ENCODE measurements at regions not wholly inside any gene's neighbourhood (a gene's known extent, or its start where the extent isn't known, plus 50 kb on each side); places are given as distances from the start of the nearest gene placed in this dataset.
A peak's percentile ranks its signal among the peaks of the same experiment; 100 is the strongest.
"Not testable (repeated sequence)": the region's sequence is repeated elsewhere in the genome, so short reads cannot be mapped to it uniquely, and the experiment has no call there.

GRCh38 chr18:59848002-59848401 lies 51.8 kb upstream of the PMAIP1 start:
- TF ChIP-seq CTCF (IDR thresholded peaks at IDR 0.05; ENCODE audit: insufficient read depth, low read length): no peak
- no peak for DNase-seq (ENCODE audit: low read depth)
- H3K4me3 ChIP-seq (ENCODE audit: low read depth, low read length): no peak overlapping the region

DNA sequence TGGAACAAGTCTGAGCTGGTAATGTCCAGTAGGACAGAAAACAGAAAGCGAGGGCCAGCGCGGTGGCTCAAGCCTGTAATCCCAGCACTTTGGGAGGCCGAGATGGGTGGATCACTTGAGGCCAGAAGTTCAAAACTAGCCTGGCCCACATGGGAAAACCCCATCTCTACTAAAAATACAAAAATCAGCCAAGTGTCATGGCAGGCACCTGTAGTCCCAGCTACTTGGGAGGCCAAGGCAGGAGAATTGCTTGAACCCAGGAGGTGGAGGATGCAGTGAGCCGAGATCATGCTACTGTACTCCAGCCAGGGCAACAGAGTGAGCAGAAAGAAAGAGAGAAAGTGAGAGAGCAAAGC lies 52.3 kb upstream of the PMAIP1 start:
- not testable (repeated sequence) for H3K4me3 ChIP-seq (ENCODE audit: low read depth, low read length); DNase-seq (ENCODE audit: low read depth)

DNA sequence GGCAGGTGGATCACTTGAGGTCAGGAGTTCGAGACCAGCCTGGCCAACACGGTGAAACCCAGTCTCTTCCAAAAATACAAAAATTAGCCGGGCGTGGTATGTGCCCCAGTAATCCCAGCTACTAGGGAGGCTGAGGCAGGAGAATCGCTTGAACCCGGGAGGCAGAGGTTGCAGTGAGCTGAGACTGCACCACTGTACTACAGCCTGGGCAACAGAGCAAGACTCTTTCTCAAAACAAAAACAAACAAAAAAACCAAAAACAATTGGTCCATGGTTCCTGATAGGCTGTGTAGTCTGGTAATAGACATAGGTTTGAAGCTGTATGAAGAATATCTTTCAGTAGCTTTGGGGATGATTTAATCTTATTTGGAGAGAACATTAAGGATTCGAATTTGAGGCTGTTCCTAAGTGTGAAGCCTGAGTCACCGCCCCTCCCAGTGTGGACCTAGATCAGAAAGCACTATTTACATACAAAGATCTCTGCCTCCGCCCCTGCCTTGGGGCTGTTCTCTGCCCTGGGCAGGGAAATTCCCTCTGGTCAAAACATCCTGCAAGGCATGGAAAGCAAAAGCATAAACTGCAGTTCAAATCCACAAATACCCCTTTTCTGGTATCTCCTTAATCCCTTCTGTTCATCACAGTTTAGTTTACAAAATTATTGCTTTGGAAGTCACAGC lies 52.8 kb upstream of the PMAIP1 start:
- no peak for TF ChIP-seq CTCF (IDR thresholded peaks at IDR 0.05; ENCODE audit: insufficient read depth, low read length)
- H3K4me3 ChIP-seq (ENCODE audit: low read depth, low read length): no peak overlapping the region
- peak; percentile 40 for DNase-seq (ENCODE audit: low read depth)

DNA sequence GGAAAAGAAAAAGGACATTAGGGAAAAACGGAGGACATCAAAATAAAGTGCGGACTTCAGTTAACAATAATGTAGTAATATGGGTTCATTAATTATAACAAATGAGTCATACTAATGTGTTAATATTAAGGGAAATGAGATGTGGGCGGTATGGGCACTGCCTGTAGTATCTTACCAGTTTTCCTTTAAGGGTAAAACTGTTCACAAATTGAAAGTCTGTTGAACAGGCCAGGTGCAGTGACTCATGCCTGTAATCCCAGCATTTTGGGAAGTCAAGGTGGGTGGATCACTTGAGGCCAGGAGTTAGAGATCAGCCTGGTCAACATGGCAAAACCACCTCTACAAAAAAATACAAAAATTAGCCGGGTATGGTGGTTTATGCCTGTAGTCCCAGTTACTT lies 56.8 kb upstream of the PMAIP1 start:
- DNase-seq (ENCODE audit: low read depth): no peak
- no peak overlapping the region for H3K4me3 ChIP-seq (ENCODE audit: low read depth, low read length)
- no peak for TF ChIP-seq CTCF (IDR thresholded peaks at IDR 0.05; ENCODE audit: insufficient read depth, low read length)

- H3K4me3 ChIP-seq (ENCODE audit: low read depth, low read length): no peak overlapping the region
- DNase-seq (ENCODE audit: low read depth): no peak
- TF ChIP-seq CTCF (IDR thresholded peaks at IDR 0.05; ENCODE audit: insufficient read depth, low read length): peak; percentile 34
These were observed 59.7 kb upstream of the PMAIP1 start for GRCh38 chr18:59839931-59840685.

DNA sequence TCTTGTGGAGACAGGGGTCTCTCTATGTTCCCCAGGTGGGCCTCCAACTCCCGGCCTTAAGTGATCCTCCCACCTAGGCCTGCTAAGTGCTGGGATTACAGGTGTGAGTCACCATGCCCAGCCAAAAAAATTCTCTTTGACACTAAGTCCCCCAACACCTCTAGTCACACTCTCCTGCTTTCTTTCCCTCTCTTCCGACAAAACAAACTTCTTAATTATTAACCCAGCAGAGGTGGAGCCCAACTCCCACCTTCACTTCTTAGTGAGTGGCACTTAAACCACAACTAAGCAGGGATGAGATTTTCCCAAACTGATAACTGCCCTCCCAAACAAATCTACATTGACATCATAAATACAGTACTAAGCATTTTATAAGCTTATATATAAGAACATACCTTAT lies 60.5 kb upstream of the PMAIP1 start:
- no peak for TF ChIP-seq CTCF (IDR thresholded peaks at IDR 0.05; ENCODE audit: insufficient read depth, low read length)
- DNase-seq (ENCODE audit: low read depth): no peak
- H3K4me3 ChIP-seq (ENCODE audit: low read depth, low read length): no peak overlapping the region

DNA sequence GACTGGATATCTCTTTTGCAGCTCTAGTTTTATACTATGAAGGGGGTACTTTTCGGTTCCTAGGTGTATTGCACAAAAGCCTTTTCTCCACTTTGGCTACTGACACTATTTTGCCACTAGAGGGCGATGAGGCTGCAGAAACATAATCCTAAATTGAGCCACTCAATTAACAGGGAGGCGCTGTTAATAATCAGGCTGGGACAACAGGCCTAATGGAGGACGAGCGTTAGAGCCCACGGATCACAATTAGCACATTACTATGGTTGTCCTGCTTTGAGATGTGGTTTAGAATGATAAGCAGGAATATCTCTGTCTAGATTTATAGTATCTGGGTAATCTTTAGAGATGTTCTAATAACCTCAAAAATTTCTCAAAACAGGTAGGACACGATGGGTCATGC lies 62.2 kb upstream of the PMAIP1 start:
- DNase-seq (ENCODE audit: low read depth): peak; percentile 72

More for the DNA sequence above, 62.2 kb upstream of the PMAIP1 start:
- H3K4me3 ChIP-seq (ENCODE audit: low read depth, low read length): no peak overlapping the region
- TF ChIP-seq CTCF (IDR thresholded peaks at IDR 0.05; ENCODE audit: insufficient read depth, low read length): peak; percentile 95

Measured in fibroblast of the aortic adventitia (primary cell).